GM21737 (cell line): ENCODE measurements at regions not wholly inside any gene's neighbourhood (a gene's known extent, or its start where the extent isn't known, plus 50 kb on each side); places are given as distances from the start of the nearest gene placed in this dataset.

Experiments
- ATAC-seq: cut with Tn5 transposase; IDR thresholded peaks from one replicate; pipeline ENCODE4 v1.9.1; 2021; ENCODE audit warnings: mild to moderate bottlenecking, moderate library complexity; ENCODE audit not compliant: unreplicated experiment

DNA sequence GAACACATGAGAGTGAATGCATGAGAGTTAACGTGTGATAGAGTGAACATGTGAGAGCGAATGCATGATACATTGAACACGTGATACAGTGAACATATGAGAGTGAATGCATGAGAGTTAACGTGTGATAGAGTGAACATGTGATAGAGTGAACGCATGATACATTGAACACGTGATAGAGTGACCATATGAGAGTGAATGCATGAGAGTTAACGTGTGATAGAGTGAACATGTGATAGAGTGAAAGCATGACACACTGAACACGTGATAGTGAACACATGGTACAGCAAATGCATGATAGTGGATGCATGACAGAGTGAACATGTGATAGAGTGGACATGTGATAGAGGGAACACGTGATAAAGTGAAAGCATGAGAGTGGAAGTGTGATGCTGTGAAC, 517.9 kb downstream of the EIPR1 start:
- no peak for ATAC-seq

DNA sequence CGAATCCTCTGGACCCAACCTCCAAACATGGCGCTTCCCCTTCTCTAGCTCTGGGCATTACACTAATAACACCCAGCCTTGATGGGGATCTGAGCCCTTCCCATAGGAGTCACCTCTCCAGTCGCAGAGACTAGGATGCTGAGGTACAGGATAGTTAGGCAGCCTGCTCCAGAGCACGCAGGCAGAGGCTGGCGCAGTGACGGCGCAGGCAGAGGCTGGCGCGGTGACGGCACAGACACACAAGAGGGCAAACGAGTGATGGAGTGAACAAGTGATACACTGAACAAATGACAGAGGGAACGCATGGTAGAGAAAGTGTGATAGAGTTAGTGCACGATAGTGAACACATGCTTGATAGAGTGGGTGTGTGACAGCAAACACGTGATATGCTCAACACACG, 518.5 kb downstream of the EIPR1 start:
- no peak for ATAC-seq

- ATAC-seq: no peak
These were observed 520.7 kb downstream of the EIPR1 start for GRCh38 chr2:2856723-2857415.

GRCh38 chr2:2855297-2855696, 522.3 kb downstream of the EIPR1 start:
- ATAC-seq: no peak

DNA sequence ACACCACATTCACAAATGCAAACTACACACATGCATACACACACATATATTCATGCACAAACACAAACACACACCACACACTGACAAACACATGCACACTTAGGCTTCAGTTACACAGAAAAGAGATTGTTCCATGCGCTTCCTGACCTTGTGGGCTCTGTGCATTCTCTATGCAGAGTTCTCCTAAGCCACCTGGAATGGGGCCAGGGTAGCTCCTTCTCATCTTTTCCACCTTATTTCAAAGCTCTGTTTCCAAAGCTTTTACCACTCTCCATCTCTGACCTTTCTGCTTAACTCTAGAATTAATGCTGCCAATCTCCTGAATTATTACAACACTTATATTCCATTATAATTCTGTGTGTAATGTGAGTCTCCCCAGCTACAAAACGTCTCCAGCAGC, 522.3 kb upstream of the MYT1L start:
- no peak for ATAC-seq

GRCh38 chr2:2851806-2852777, 521.0 kb upstream of the MYT1L start:
- no peak for ATAC-seq

- no peak for ATAC-seq
These were observed 520.2 kb upstream of the MYT1L start for GRCh38 chr2:2851316-2851715.

GRCh38 chr2:2850859-2851258, 519.8 kb upstream of the MYT1L start:
- no peak for ATAC-seq

DNA sequence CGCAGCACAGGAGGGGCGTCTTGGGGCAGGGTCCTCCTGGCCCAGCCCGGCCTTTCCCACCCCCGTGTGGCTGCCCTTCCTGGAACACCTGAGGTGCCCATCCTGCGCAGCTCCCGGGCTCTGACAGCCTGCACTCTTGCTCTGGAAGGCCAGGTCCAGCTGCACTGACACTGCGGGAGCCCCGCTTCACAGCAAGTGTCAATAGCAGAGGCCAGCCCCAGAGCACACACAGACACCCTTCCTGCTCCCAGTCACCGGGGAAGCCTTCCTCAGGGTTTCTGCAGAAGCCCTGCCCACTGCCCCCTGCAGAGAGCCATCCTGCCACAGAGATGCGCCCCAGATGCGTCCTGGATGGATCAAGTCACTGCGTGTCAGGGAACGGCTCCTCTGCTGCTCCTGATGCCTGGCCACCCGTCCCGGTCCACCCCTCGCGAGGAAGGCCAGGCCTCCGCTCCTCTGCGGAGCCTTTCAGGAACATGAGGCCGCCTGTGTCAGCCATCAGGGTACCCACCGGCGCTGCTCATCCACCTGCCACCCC, 519.2 kb upstream of the MYT1L start:
- no peak for ATAC-seq

GRCh38 chr2:2849464-2850217, 518.6 kb upstream of the MYT1L start:
- ATAC-seq: no peak

GRCh38 chr2:2848621-2849333, 517.7 kb upstream of the MYT1L start:
- no peak for ATAC-seq

GRCh38 chr2:2848198-2848597, 517.1 kb upstream of the MYT1L start:
- ATAC-seq: no peak

- no peak for ATAC-seq
These were observed 516.2 kb upstream of the MYT1L start for GRCh38 chr2:2847209-2847676.

GRCh38 chr2:2846332-2847208, 515.5 kb upstream of the MYT1L start:
- no peak for ATAC-seq

DNA sequence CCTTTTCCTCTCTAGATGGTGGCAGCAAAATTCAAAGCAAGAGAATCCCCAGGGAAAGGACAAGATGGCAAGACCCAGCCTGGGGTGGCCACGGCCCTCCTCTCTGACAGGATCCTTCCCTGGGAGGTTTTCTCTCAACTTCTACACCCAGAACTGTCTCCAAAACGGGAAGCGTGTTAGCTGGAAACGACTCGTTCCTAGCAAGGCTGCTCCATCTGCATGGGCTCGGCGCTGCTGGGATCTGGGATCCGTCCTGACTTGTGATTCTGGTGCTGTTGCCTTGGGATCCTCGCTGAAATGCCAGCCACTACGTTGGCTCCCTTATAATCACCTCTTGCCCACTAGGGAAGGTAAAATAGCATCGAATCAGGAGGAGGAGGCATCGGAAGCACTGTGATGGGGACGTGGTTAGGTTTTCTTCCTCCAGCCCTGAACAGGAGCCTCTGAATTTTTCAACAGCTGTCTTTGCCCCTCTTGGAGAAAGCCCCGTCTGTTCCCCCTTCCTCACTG, 514.8 kb upstream of the MYT1L start:
- no peak for ATAC-seq

GRCh38 chr2:2845267-2845666, 514.2 kb upstream of the MYT1L start:
- no peak for ATAC-seq

DNA sequence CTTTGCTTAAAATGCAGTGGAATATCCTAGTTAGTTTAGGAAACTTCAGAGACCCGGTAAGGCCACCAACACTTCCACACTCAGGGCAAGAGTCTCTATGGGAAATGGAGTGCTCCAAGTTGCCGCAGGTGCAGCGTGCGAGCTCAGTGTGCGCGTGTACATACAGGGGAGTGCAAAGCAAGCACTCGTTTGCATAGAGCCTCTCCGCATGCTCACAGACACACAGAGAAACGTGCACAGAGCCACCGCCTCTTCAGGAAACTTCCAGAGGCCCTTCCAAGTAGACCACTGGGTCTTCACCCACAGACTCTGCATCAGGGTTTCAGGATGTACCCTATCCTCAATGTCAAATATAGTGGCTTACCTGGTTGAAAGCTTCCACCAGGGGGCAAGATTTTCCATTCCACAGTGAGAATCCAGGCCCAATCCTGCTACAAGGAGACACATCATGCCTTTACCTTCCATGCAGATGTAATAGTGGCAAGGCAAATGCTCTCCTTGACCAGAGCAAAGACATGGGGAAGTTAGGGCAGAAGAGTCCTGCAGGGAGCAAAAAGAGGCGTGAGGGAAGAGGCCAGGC, 513.0 kb upstream of the MYT1L start:
- ATAC-seq: no peak

- no peak for ATAC-seq
These were observed 511.4 kb upstream of the MYT1L start for GRCh38 chr2:2842466-2842865.
